Endodermal cell (in vitro differentiated cells): ENCODE measurements at regions not wholly inside any gene's neighbourhood (a gene's known extent, or its start where the extent isn't known, plus 50 kb on each side); places are given as distances from the start of the nearest gene placed in this dataset.

ENCODE experiments used
- DNase-seq: peaks from one replicate; pipeline ENCODE4 v3.0.0-alpha.2; 2017
- H3K27ac ChIP-seq: 2 replicates; pipeline ENCODE4 v1.5.1; 2013; ENCODE audit warnings: mild to moderate bottlenecking, low read depth, low read length, moderate library complexity
- H3K27me3 ChIP-seq: 2 replicates; pipeline ENCODE4 v1.6.1; 2013; ENCODE audit warnings: mild to moderate bottlenecking, low read length, moderate library complexity; ENCODE audit not compliant: insufficient read depth, control insufficient read depth, poor library complexity, severe bottlenecking
- H3K36me3 ChIP-seq: 2 replicates; pipeline ENCODE4 v1.7.0; 2013; ENCODE audit warnings: mild to moderate bottlenecking, low read length, moderate library complexity; ENCODE audit not compliant: control insufficient read depth, insufficient read depth
- H3K4me1 ChIP-seq: one replicate; pipeline ENCODE4 v1.7.0; 2013; ENCODE audit warnings: low read length; ENCODE audit not compliant: control insufficient read depth, insufficient read depth
- H3K4me3 ChIP-seq: 2 replicates; pipeline ENCODE4 v1.5.1; 2013; ENCODE audit warnings: mild to moderate bottlenecking, low read length, moderate library complexity
- H3K9ac ChIP-seq: 2 replicates; pipeline ENCODE4 v1.6.1; 2013; ENCODE audit warnings: mild to moderate bottlenecking, low read length, moderate library complexity; ENCODE audit not compliant: poor library complexity, severe bottlenecking; ENCODE audit errors: extremely low read depth
- H3K9me3 ChIP-seq: 2 replicates; pipeline ENCODE4 v1.6.1; 2013; ENCODE audit warnings: mild to moderate bottlenecking, low read length, moderate library complexity; ENCODE audit not compliant: control insufficient read depth
- H3K27ac Mint-ChIP-seq: 2 replicates; pipeline ENCODE4 v1.8.0; 2020; ENCODE audit warnings: mixed read lengths
- H3K27me3 Mint-ChIP-seq: 2 replicates; pipeline ENCODE4 v1.8.0; 2021; ENCODE audit warnings: mild to moderate bottlenecking, mixed read lengths; ENCODE audit not compliant: insufficient read depth
- H3K36me3 Mint-ChIP-seq: 2 replicates; pipeline ENCODE4 v1.8.0; 2020; ENCODE audit warnings: low read depth, mixed read lengths
- H3K4me1 Mint-ChIP-seq: 2 replicates; pipeline ENCODE4 v1.8.0; 2020; ENCODE audit warnings: mixed read lengths
- H3K4me3 Mint-ChIP-seq: 2 replicates; pipeline ENCODE4 v1.8.0; 2020; ENCODE audit warnings: mild to moderate bottlenecking, moderate library complexity, mixed read lengths
- H3K9me3 Mint-ChIP-seq: 2 replicates; pipeline ENCODE4 v1.8.0; 2020; ENCODE audit warnings: mild to moderate bottlenecking, mixed read lengths
- CTCF ChIP-seq: fragments of 200-600 bp; sonication (generic); conservative IDR thresholded peaks from 2 replicates; pipeline ENCODE4 v1.5.0; 2021; ENCODE audit warnings: antibody characterized with exemption, mild to moderate bottlenecking
- WGBS, 2 experiments: methylation state at CpG; one replicate each; pipeline versions ENCODE4 v1.1.5 to v1.1.7; 2013; ENCODE audit warnings: missing lambda C conversion rate in 2 of 2, mixed read lengths in 1 of 2; ENCODE audit not compliant: insufficient coverage in 1 of 2, insufficient read length in 1 of 2; 5-methylcytosine and 5-hydroxymethylcytosine counted together

GRCh38 chr2:228527197-228527881 lies 345.9 kb upstream of the SPHKAP start:
- Mint-ChIP-seq H3K4me3 (no peak overlapping the region), H3K27me3 (no peaks in the 10 kb centered on the region), H3K27ac (no peak overlapping the region), H3K4me1 (no peaks in the 10 kb centered on the region), H3K9me3 (peaks cover 30% of the 10 kb centered on the region), H3K36me3 (no peaks in the 10 kb centered on the region)
- peaks cover 4% of the 10 kb centered on the region for H3K9me3 ChIP-seq
- no peak for TF ChIP-seq CTCF
- no peak for DNase-seq
- no peaks in the 10 kb centered on the region for H3K36me3 ChIP-seq
- no peaks in the 10 kb centered on the region for H3K4me1 ChIP-seq
- 80 to 90% methylated on average over 1 to 2 of the region's 3 CpGs for WGBS, 2 experiments
- no peaks in the 10 kb centered on the region for H3K27me3 ChIP-seq
- H3K9ac ChIP-seq = no peak overlapping the region
- H3K4me3 ChIP-seq = no peak overlapping the region
- no peak overlapping the region for H3K27ac ChIP-seq

DNA sequence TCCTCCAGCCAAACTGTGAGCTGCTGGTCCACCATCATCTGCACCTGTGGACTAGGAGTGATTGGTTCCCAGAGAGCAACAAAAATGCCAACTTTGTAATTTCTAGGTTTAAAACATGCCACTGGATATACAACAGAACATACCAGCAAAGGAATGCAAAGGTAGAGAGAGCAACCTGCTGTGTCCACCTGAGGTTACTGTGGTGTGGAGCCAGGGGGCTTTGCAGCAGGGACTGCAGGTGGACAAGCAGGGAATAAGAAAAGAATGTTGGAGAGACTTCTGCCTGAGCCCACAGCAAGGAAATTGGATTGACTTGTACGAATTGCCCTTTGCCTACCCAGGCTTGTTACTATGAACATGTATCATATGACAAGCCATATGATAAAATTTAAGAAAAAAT lies 345.2 kb upstream of the SPHKAP start:
- Histone ChIP-seq H3K27me3 (no peaks in the 10 kb centered on the region), H3K9ac (no peak overlapping the region), H3K4me3 (no peak overlapping the region), H3K27ac (no peak overlapping the region), H3K36me3 (no peaks in the 10 kb centered on the region), H3K9me3 (peaks cover 4% of the 10 kb centered on the region), H3K4me1 (no peaks in the 10 kb centered on the region)
- TF ChIP-seq CTCF = no peak
- no peak for DNase-seq
- no peaks in the 10 kb centered on the region for H3K36me3 Mint-ChIP-seq
- H3K27ac Mint-ChIP-seq = no peak overlapping the region
- H3K27me3 Mint-ChIP-seq = no peaks in the 10 kb centered on the region
- H3K4me1 Mint-ChIP-seq = no peaks in the 10 kb centered on the region
- H3K9me3 Mint-ChIP-seq = peaks cover 24% of the 10 kb centered on the region
- WGBS, 2 experiments = 88% methylated on average over 1 of the region's 1 CpG; no CpG with 5 or more reads in 1 of the 2 experiments
- no peak overlapping the region for H3K4me3 Mint-ChIP-seq

DNA sequence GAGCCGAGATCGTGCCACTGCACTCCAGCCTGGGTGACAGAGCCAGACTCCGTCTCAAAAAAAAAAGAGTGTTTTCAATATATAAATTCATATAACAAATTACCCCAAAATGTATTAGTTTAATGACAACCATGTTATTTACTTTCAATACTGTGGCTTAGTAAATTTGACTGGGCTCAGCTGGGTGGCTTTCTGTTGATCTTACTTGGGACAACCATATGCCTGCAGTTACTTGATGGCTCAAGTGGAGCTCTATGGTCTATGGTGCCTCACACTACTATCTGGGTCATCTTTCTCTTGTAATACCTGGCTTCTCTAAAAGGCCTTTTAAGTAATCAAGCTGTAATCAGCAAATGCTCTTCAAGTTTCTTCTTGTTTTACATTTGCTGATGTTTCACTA lies 341.5 kb upstream of the SPHKAP start:
- Histone ChIP-seq H3K9me3 (no peaks in the 10 kb centered on the region), H3K27ac (no peak overlapping the region), H3K36me3 (no peaks in the 10 kb centered on the region), H3K4me1 (no peaks in the 10 kb centered on the region), H3K27me3 (no peaks in the 10 kb centered on the region), H3K4me3 (no peak overlapping the region), H3K9ac (no peak overlapping the region)
- H3K4me3 Mint-ChIP-seq = no peak overlapping the region
- TF ChIP-seq CTCF = no peak
- H3K9me3 Mint-ChIP-seq = peaks cover 9% of the 10 kb centered on the region
- no peaks in the 10 kb centered on the region for H3K36me3 Mint-ChIP-seq
- no peaks in the 10 kb centered on the region for H3K27me3 Mint-ChIP-seq
- 100% methylated on average over 3 of the region's 3 CpGs; no CpG with 5 or more reads in 1 of the 2 experiments for WGBS, 2 experiments
- no peak for DNase-seq
- no peak overlapping the region for H3K27ac Mint-ChIP-seq
- H3K4me1 Mint-ChIP-seq = no peaks in the 10 kb centered on the region
